HT-29 (cell line): ENCODE measurements at regions not wholly inside any gene's neighbourhood (a gene's known extent, or its start where the extent isn't known, plus 50 kb on each side); places are given as distances from the start of the nearest gene placed in this dataset.
"Not testable (repeated sequence)": the region's sequence is repeated elsewhere in the genome, so short reads cannot be mapped to it uniquely, and the experiment has no call there.

Source experiments
- DNase-seq: peaks from one replicate; pipeline ENCODE4 v3.0.0-alpha.2; 2015; ENCODE audit warnings: low spot score

GRCh38 chr13:90307136-90307535 is 1040.4 kb upstream of the MIR17HG start:
- no peak for DNase-seq

- no peak for DNase-seq
These were observed 1039.2 kb upstream of the MIR17HG start for GRCh38 chr13:90308249-90308648.

- DNase-seq: no peak
These were observed 1035.6 kb upstream of the MIR17HG start for GRCh38 chr13:90311929-90312328.

GRCh38 chr13:90315061-90315460 is 1032.4 kb upstream of the MIR17HG start:
- no peak for DNase-seq

- DNase-seq: no peak
These were observed 1026.8 kb upstream of the MIR17HG start for GRCh38 chr13:90320664-90321063.

DNA sequence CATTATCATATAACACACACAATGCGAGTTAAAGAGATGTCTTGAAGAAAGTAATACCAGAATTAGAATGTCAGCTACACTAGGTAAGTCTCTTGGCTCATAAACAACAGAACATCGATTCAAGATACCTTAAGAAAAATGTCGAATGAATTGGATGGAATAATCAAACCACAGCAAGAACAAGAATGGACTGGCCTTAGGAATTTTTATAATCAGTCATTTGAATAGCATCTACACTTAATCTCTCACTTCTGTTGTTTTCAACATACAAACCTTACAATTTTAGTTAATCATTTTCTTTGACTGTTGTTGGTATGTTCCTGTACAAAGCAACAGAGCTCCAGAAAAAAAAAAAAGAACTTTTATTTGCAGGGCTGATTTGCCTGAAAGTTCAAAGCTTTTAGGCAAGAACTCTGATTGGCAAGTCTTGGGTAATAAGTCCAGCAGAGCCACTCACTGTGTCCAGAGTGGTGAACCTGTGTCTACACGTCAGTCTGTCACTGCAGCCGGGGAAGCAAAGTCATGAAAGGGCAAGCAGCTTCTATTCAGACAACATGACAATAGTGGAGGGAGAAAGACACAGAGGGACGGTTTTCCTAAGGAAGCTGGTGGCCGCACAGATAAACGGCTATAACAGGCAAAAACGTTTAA is 1026.1 kb upstream of the MIR17HG start:
- no peak for DNase-seq

GRCh38 chr13:90329641-90330040 is 1017.8 kb upstream of the MIR17HG start:
- DNase-seq: no peak

DNA sequence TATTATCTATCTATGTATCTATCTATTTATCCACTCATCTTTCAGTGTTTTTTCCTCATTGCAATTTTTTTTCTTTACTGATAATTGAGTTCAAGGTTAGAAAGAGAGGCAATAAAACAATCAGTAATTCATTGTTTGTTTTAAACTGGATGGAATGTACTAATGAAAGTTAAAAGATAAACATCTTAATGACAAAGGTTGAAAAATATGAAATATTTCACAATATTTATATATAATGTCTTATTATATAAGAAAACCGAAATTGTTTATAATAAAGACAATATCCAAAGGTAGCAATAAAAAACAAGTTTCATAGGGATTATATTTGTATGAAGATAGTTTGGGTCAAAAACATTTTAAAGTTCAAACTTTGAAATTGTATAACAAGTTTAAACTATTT is 1015.5 kb upstream of the MIR17HG start:
- DNase-seq: no peak

- peak; percentile 28 for DNase-seq
These were observed 1011.0 kb upstream of the MIR17HG start for GRCh38 chr13:90336507-90336906.

GRCh38 chr13:90341348-90341747 is 1006.1 kb upstream of the MIR17HG start:
- not testable (repeated sequence) for DNase-seq

- DNase-seq: not testable (repeated sequence)
These were observed 998.9 kb upstream of the MIR17HG start for GRCh38 chr13:90348477-90349136.

- DNase-seq: no peak
These were observed 994.7 kb upstream of the MIR17HG start for GRCh38 chr13:90352763-90353162.

- DNase-seq: no peak
These were observed 992.2 kb upstream of the MIR17HG start for GRCh38 chr13:90355162-90355751.

GRCh38 chr13:90360785-90361184 is 986.7 kb upstream of the MIR17HG start:
- DNase-seq: no peak

GRCh38 chr13:90362707-90363106 is 984.8 kb upstream of the MIR17HG start:
- no peak for DNase-seq

DNA sequence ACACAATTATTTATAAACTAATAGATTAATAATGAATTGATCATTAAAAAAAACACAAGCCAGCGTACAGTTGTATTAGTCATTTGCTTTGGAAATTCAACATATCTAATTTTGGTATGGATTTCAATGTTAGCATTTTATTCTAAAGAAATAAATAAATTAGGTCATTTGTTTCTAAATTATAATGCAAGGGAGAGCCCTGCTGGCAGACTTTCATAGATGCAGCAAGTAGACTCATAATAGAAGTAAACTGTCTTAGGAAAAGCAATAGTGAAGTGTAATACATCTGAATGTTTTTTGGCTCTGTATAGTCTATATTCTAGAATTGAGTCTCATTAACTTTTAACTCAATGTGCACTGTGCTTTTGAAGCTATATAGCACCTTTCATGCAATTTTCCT is 982.4 kb upstream of the MIR17HG start:
- DNase-seq: no peak

GRCh38 chr13:90374168-90374567 is 973.3 kb upstream of the MIR17HG start:
- DNase-seq: no peak

DNA sequence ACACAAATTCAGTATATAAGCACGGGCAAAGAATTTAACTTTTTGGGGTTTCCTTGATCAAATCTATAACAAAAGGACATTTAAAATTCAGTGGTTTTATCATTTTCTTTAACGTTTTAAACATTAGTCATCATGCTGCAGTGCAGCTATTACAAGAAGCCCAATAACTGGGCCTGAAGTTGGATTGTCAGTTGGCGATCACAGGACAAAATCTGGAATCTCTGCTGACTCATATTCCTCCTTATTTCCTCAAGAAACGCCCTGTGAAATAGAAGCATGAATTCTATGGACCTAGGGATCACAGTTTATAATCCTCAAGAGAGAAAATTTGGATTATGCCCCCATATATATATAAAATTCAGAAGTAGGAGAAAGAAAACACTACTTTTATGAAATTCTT is 971.6 kb upstream of the MIR17HG start:
- DNase-seq: no peak

DNA sequence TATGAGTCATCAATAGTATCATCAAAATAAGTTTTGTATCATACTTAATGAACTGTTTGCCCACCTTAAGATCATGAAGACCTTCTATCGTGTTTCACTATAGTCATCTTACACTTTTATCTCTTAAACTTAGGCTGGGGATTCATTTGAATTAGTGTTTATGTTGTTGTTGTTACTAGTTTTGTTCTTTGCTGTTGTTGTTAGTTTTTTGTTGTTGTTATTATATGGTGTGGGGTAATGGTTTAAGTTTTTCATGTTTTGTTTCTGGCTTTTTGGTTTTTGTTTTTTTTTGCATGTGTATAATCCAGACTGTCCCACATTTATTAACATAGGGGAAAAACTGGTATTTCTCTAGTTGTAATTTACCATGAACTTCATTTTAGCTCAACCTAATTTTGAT is 965.1 kb upstream of the MIR17HG start:
- no peak for DNase-seq

DNA sequence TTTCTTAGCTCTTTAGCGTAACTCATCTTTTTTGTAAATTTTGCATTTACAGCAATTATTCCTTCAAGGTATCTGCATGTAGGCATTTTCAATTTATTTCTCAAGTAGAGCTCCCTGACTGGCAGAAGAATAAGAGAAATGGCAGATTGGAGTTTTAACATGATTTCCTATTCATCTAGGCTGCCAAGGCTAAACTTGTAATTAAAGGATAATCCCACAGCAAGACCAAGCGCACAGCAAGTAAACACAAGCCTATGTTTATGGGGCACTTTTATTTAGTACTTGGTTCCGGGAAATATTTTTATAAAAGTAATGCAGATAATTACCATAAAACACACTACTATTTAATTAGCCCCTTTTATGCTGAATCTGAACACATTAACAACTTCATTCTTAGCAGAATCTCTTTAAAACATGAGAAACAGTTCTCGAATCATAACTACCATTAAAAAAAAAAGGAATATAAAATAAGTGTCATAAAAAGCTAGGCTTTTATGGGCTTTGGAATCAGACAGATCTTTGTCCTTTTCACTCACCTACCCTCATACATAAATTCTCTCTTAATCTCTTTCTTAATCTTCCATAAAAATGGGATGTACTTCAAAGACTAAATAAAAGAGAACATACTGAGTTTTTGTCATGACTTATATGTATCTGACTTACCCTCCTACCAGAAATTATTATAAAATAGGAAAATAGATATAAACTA is 961.6 kb upstream of the MIR17HG start:
- no peak for DNase-seq

DNA sequence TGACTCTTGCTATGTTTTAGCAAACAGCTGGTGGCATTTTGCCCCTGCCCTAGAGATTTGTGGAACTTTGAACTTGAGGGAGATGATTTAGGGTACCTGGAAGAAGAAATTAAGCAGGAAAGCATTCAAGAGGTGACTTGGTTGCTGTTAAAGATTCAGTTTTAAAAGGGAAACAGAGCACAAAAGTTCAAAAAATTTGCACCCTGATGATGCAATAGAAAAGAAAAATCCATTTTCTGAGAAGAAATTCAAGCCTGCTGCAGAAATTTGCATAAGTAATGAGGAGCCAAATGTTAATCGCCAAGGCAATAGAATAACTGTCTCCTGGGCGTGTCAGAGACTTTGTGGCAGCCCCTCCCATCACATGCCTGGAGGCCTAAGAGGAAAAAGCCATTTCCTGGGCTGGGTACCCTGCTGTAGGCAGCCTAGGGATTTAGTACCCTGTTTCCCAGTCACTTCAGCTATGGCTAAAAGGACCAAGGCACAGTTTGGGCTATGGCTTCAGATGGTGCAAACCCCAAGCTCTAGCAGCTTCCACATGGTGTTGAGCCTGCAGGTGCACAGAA is 958.5 kb upstream of the MIR17HG start:
- DNase-seq: no peak

- DNase-seq: no peak
These were observed 958.0 kb upstream of the MIR17HG start for GRCh38 chr13:90389537-90389936.
